ENCODE measurements at regions not wholly inside any gene's neighbourhood (a gene's known extent, or its start where the extent isn't known, plus 50 kb on each side); places are given as distances from the start of the nearest gene placed in this dataset.

DNA sequence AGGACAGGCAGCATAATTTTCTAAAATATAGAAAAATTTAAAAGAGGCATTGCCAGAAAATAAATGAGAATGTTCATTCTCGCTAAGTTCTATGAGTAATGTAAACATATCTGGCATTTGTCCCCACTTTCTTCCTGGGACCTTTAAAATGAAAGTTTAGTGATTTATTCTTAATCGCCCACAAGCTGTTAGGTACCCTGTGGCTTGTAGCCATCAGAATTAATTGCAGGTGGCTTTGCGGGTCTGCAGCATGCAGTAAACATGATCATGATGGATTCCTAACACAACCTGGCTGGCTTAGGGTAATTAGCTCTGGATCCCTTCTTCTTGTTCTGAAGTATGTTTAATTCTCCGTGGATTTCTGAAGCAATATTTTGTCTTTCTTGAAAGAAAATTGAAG is 103.5 kb upstream of the FRMD6 start (continued):
- TF ChIP-seq, protein P1, sequence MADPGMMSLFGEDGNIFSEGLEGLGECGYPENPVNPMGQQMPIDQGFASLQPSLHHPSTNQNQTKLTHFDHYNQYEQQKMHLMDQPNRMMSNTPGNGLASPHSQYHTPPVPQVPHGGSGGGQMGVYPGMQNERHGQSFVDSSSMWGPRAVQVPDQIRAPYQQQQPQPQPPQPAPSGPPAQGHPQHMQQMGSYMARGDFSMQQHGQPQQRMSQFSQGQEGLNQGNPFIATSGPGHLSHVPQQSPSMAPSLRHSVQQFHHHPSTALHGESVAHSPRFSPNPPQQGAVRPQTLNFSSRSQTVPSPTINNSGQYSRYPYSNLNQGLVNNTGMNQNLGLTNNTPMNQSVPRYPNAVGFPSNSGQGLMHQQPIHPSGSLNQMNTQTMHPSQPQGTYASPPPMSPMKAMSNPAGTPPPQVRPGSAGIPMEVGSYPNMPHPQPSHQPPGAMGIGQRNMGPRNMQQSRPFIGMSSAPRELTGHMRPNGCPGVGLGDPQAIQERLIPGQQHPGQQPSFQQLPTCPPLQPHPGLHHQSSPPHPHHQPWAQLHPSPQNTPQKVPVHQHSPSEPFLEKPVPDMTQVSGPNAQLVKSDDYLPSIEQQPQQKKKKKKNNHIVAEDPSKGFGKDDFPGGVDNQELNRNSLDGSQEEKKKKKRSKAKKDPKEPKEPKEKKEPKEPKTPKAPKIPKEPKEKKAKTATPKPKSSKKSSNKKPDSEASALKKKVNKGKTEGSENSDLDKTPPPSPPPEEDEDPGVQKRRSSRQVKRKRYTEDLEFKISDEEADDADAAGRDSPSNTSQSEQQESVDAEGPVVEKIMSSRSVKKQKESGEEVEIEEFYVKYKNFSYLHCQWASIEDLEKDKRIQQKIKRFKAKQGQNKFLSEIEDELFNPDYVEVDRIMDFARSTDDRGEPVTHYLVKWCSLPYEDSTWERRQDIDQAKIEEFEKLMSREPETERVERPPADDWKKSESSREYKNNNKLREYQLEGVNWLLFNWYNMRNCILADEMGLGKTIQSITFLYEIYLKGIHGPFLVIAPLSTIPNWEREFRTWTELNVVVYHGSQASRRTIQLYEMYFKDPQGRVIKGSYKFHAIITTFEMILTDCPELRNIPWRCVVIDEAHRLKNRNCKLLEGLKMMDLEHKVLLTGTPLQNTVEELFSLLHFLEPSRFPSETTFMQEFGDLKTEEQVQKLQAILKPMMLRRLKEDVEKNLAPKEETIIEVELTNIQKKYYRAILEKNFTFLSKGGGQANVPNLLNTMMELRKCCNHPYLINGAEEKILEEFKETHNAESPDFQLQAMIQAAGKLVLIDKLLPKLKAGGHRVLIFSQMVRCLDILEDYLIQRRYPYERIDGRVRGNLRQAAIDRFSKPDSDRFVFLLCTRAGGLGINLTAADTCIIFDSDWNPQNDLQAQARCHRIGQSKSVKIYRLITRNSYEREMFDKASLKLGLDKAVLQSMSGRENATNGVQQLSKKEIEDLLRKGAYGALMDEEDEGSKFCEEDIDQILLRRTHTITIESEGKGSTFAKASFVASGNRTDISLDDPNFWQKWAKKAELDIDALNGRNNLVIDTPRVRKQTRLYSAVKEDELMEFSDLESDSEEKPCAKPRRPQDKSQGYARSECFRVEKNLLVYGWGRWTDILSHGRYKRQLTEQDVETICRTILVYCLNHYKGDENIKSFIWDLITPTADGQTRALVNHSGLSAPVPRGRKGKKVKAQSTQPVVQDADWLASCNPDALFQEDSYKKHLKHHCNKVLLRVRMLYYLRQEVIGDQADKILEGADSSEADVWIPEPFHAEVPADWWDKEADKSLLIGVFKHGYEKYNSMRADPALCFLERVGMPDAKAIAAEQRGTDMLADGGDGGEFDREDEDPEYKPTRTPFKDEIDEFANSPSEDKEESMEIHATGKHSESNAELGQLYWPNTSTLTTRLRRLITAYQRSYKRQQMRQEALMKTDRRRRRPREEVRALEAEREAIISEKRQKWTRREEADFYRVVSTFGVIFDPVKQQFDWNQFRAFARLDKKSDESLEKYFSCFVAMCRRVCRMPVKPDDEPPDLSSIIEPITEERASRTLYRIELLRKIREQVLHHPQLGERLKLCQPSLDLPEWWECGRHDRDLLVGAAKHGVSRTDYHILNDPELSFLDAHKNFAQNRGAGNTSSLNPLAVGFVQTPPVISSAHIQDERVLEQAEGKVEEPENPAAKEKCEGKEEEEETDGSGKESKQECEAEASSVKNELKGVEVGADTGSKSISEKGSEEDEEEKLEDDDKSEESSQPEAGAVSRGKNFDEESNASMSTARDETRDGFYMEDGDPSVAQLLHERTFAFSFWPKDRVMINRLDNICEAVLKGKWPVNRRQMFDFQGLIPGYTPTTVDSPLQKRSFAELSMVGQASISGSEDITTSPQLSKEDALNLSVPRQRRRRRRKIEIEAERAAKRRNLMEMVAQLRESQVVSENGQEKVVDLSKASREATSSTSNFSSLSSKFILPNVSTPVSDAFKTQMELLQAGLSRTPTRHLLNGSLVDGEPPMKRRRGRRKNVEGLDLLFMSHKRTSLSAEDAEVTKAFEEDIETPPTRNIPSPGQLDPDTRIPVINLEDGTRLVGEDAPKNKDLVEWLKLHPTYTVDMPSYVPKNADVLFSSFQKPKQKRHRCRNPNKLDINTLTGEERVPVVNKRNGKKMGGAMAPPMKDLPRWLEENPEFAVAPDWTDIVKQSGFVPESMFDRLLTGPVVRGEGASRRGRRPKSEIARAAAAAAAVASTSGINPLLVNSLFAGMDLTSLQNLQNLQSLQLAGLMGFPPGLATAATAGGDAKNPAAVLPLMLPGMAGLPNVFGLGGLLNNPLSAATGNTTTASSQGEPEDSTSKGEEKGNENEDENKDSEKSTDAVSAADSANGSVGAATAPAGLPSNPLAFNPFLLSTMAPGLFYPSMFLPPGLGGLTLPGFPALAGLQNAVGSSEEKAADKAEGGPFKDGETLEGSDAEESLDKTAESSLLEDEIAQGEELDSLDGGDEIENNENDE (IDR thresholded peaks at IDR 0.05; ENCODE audit: insufficient replicate concordance, low read length): no peak
- TF ChIP-seq, protein P2, sequence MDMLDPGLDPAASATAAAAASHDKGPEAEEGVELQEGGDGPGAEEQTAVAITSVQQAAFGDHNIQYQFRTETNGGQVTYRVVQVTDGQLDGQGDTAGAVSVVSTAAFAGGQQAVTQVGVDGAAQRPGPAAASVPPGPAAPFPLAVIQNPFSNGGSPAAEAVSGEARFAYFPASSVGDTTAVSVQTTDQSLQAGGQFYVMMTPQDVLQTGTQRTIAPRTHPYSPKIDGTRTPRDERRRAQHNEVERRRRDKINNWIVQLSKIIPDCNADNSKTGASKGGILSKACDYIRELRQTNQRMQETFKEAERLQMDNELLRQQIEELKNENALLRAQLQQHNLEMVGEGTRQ (IDR thresholded peaks at IDR 0.05; ENCODE audit: low read length): no peak
- no peak for TF ChIP-seq GTF2F1 (IDR thresholded peaks at IDR 0.05; ENCODE audit: borderline replicate concordance, low read depth, low read length)
- TF ChIP-seq, protein P3, sequence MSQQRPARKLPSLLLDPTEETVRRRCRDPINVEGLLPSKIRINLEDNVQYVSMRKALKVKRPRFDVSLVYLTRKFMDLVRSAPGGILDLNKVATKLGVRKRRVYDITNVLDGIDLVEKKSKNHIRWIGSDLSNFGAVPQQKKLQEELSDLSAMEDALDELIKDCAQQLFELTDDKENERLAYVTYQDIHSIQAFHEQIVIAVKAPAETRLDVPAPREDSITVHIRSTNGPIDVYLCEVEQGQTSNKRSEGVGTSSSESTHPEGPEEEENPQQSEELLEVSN (IDR thresholded peaks at IDR 0.05): no peak

Data from H1 (cell line).